MM.1S (cell line): ENCODE measurements at regions not wholly inside any gene's neighbourhood (a gene's known extent, or its start where the extent isn't known, plus 50 kb on each side); places are given as distances from the start of the nearest gene placed in this dataset.

ENCODE experiments used
- DNase-seq: peaks from one replicate; pipeline ENCODE4 v3.0.0-alpha.2; 2015
- H2AFZ ChIP-seq: fragments of 300-600 bp; sonication (generic); 2 replicates; pipeline ENCODE4 v1.6.0; 2016; ENCODE audit warnings: antibody characterized with exemption, low read length
- H3F3A ChIP-seq: fragments of 300-600 bp; sonication (generic); 2 replicates; pipeline ENCODE4 v1.6.1; 2016; ENCODE audit warnings: mild to moderate bottlenecking, antibody characterized with exemption, low read length, moderate library complexity, mixed read lengths; ENCODE audit not compliant: insufficient read depth
- H3K27ac ChIP-seq: fragments of 300-600 bp; sonication (generic); 2 replicates; pipeline ENCODE4 v1.5.1; 2016; ENCODE audit warnings: mild to moderate bottlenecking, low read length
- H3K27me3 ChIP-seq: fragments of 300-600 bp; sonication (generic); replicated peaks from 2 replicates; pipeline ENCODE4 v1.6.0; 2016; ENCODE audit warnings: low read length; ENCODE audit not compliant: insufficient read depth
- H3K36me3 ChIP-seq: fragments of 300-600 bp; sonication (generic); replicated peaks from 2 replicates; pipeline ENCODE4 v1.6.1; 2016; ENCODE audit warnings: mild to moderate bottlenecking, low read length, mixed read lengths; ENCODE audit not compliant: insufficient read depth
- H3K4me1 ChIP-seq: fragments of 300-600 bp; sonication (generic); 2 replicates; pipeline ENCODE4 v1.6.1; 2016; ENCODE audit warnings: low read length, mixed read lengths
- H3K4me2 ChIP-seq: fragments of 300-600 bp; sonication (generic); 2 replicates; pipeline ENCODE4 v1.6.0; 2016; ENCODE audit warnings: low read depth, low read length
- H3K4me3 ChIP-seq: fragments of 300-600 bp; sonication (generic); 2 replicates; pipeline ENCODE4 v1.5.1; 2016; ENCODE audit warnings: low read length, mixed read lengths
- H3K79me2 ChIP-seq: fragments of 300-600 bp; sonication (generic); 2 replicates; pipeline ENCODE4 v1.6.1; 2016; ENCODE audit warnings: mixed run types, low read length, mixed read lengths
- H3K9ac ChIP-seq: fragments of 300-600 bp; sonication (generic); 2 replicates; pipeline ENCODE4 v1.6.1; 2016; ENCODE audit warnings: low read length, mixed read lengths
- H3K9me2 ChIP-seq: fragments of 300-600 bp; sonication (generic); replicated peaks from 2 replicates; pipeline ENCODE4 v1.6.1; 2016; ENCODE audit warnings: mild to moderate bottlenecking, low read length, mixed read lengths; ENCODE audit not compliant: insufficient read depth
- H3K9me3 ChIP-seq: fragments of 300-600 bp; sonication (generic); replicated peaks from 2 replicates; pipeline ENCODE4 v1.6.1; 2016; ENCODE audit warnings: mild to moderate bottlenecking, low read length, mixed read lengths; ENCODE audit not compliant: insufficient read depth
- H4K20me1 ChIP-seq: fragments of 300-600 bp; sonication (generic); 2 replicates; pipeline ENCODE4 v1.6.1; 2016; ENCODE audit warnings: mild to moderate bottlenecking, low read length, moderate library complexity, mixed read lengths; ENCODE audit not compliant: insufficient read depth
- CTCF ChIP-seq: fragments of 300-600 bp; sonication (generic); IDR thresholded peaks from 2 replicates; pipeline ENCODE4 v1.5.1; 2016; ENCODE audit warnings: antibody characterized with exemption, low read length, mixed read lengths
- EZH2 ChIP-seq: fragments of 300-600 bp; sonication (generic); optimal IDR thresholded peaks from 2 replicates; pipeline ENCODE3; 2017; ENCODE audit warnings: low read depth, mild to moderate bottlenecking, antibody characterized with exemption, low read length, mixed read lengths
- EZH2phosphoT487 ChIP-seq: fragments of 300-600 bp; sonication (generic); IDR thresholded peaks from 2 replicates; pipeline ENCODE4 v1.6.1; 2018; ENCODE audit warnings: antibody characterized with exemption, low read length

- Histone ChIP-seq H3K9ac (no peak overlapping the region), H2AFZ (no peak overlapping the region), H3K36me3 (no peaks in the 10 kb centered on the region), H3K4me2 (no peak overlapping the region), H3K9me3 (no peaks in the 10 kb centered on the region), H4K20me1 (no peaks in the 10 kb centered on the region), H3K4me3 (no peak overlapping the region), H3K79me2 (no peaks in the 10 kb centered on the region), H3K27me3 (no peaks in the 10 kb centered on the region), H3F3A (no peaks in the 10 kb centered on the region), H3K4me1 (no peaks in the 10 kb centered on the region), H3K27ac (no peak overlapping the region), H3K9me2 (no peaks in the 10 kb centered on the region)
- no peak for TF ChIP-seq CTCF
- TF ChIP-seq EZH2phosphoT487: no peak
- TF ChIP-seq EZH2: no peak
- DNase-seq: no peak
Observed at GRCh38 chr6:148291876-148292275, 50.8 kb upstream of the SASH1 start.
